ENCODE measurements at regions not wholly inside any gene's neighbourhood (a gene's known extent, or its start where the extent isn't known, plus 50 kb on each side); places are given as distances from the start of the nearest gene placed in this dataset.

- peaks cover 3% of the 10 kb centered on the region for H3K27me3 Mint-ChIP-seq
- H3K36me3 Mint-ChIP-seq (ENCODE audit: insufficient read depth) = no peaks in the 10 kb centered on the region
- no peak overlapping the region for H3K4me3 Mint-ChIP-seq (ENCODE audit: low read depth)
- no peaks in the 10 kb centered on the region for H3K4me1 Mint-ChIP-seq (ENCODE audit: low read depth)
- DNase-seq (ENCODE audit: low spot score, unreplicated experiment) = no peak
- no peak overlapping the region for H3K27ac Mint-ChIP-seq
- H3K9me3 Mint-ChIP-seq (ENCODE audit: low read depth) = peaks cover 21% of the 10 kb centered on the region
- no peak for TF ChIP-seq CTCF (IDR thresholded peaks at IDR 0.05; ENCODE audit: unreplicated experiment)
Observed at GRCh38 chr10:119996944-119997343, 104.4 kb downstream of the SEC23IP start.

- peaks cover 3% of the 10 kb centered on the region for H3K27me3 Mint-ChIP-seq
- peaks cover 21% of the 10 kb centered on the region for H3K9me3 Mint-ChIP-seq (ENCODE audit: low read depth)
- H3K4me1 Mint-ChIP-seq (ENCODE audit: low read depth) = no peaks in the 10 kb centered on the region
- H3K27ac Mint-ChIP-seq = no peak overlapping the region
- TF ChIP-seq CTCF (IDR thresholded peaks at IDR 0.05; ENCODE audit: unreplicated experiment) = no peak
- no peak overlapping the region for H3K4me3 Mint-ChIP-seq (ENCODE audit: low read depth)
- H3K36me3 Mint-ChIP-seq (ENCODE audit: insufficient read depth) = no peaks in the 10 kb centered on the region
- DNase-seq (ENCODE audit: low spot score, unreplicated experiment) = no peak
Observed at GRCh38 chr10:119997429-119997828, 104.9 kb downstream of the SEC23IP start.

GRCh38 chr10:120002785-120003184 is 110.3 kb downstream of the SEC23IP start:
- Mint-ChIP-seq H3K4me3 (ENCODE audit: low read depth) (no peak overlapping the region), H3K9me3 (ENCODE audit: low read depth) (peaks cover 5% of the 10 kb centered on the region), H3K27me3 (peaks cover 3% of the 10 kb centered on the region), H3K27ac (no peak overlapping the region), H3K36me3 (ENCODE audit: insufficient read depth) (no peaks in the 10 kb centered on the region), H3K4me1 (ENCODE audit: low read depth) (peaks cover 5% of the 10 kb centered on the region)
- TF ChIP-seq CTCF (IDR thresholded peaks at IDR 0.05; ENCODE audit: unreplicated experiment) = no peak
- no peak for DNase-seq (ENCODE audit: low spot score, unreplicated experiment)

GRCh38 chr10:120005207-120006201 is 113.0 kb downstream of the SEC23IP start:
- no peak for TF ChIP-seq CTCF (IDR thresholded peaks at IDR 0.05; ENCODE audit: unreplicated experiment)
- no peak for DNase-seq (ENCODE audit: low spot score, unreplicated experiment)
- Mint-ChIP-seq H3K27ac (peak overlapping the region; percentile 73), H3K27me3 (peaks cover 9% of the 10 kb centered on the region), H3K9me3 (ENCODE audit: low read depth) (no peaks in the 10 kb centered on the region), H3K4me1 (ENCODE audit: low read depth) (peaks cover 5% of the 10 kb centered on the region), H3K4me3 (ENCODE audit: low read depth) (peak overlapping the region; percentile 14), H3K36me3 (ENCODE audit: insufficient read depth) (no peaks in the 10 kb centered on the region)

DNA sequence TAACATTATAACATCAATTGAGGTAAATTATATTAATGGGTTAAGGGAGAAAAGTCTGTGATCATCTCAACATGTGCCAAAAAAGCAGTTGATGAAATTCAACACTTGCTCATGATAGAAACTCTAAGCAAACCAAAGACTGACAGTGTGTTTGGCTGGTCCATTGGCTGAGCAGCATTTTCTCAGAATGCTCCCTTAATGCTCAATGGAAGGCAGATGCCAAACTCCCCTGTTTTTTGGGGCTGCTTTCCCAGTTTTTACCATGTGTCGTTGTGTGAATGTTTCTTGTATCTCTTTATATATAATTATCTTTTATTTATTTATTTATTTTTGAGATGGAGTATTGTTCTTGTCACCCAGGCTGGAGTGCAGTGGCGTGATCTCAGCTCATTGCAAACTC is 114.7 kb downstream of the SEC23IP start:
- H3K4me3 Mint-ChIP-seq (ENCODE audit: low read depth) = no peak overlapping the region
- no peak for TF ChIP-seq CTCF (IDR thresholded peaks at IDR 0.05; ENCODE audit: unreplicated experiment)
- H3K4me1 Mint-ChIP-seq (ENCODE audit: low read depth) = peaks cover 5% of the 10 kb centered on the region
- H3K9me3 Mint-ChIP-seq (ENCODE audit: low read depth) = no peaks in the 10 kb centered on the region
- no peak for DNase-seq (ENCODE audit: low spot score, unreplicated experiment)
- H3K27ac Mint-ChIP-seq = no peak overlapping the region
- H3K36me3 Mint-ChIP-seq (ENCODE audit: insufficient read depth) = no peaks in the 10 kb centered on the region
- H3K27me3 Mint-ChIP-seq = peaks cover 27% of the 10 kb centered on the region

Measured in progenitor cell of endocrine pancreas (in vitro differentiated cells).